Nephron progenitor cell (in vitro differentiated cells): ENCODE measurements at regions not wholly inside any gene's neighbourhood (a gene's known extent, or its start where the extent isn't known, plus 50 kb on each side); places are given as distances from the start of the nearest gene placed in this dataset.

Experiments
- DNase-seq: peaks from one replicate; pipeline ENCODE4 v3.0.0; 2021
- H3K27ac Mint-ChIP-seq: 2 replicates; pipeline ENCODE4 v1.8.0; 2021; ENCODE audit warnings: mild to moderate bottlenecking, moderate library complexity, mixed read lengths
- H3K27me3 Mint-ChIP-seq: 2 replicates; pipeline ENCODE4 v1.8.0; 2021; ENCODE audit warnings: mild to moderate bottlenecking, low read depth, mixed read lengths; ENCODE audit not compliant: poor library complexity
- H3K36me3 Mint-ChIP-seq: 2 replicates; pipeline ENCODE4 v1.8.0; 2021; ENCODE audit warnings: low read depth, mixed read lengths
- H3K4me1 Mint-ChIP-seq: 2 replicates; pipeline ENCODE4 v1.8.0; 2021; ENCODE audit warnings: mixed read lengths
- H3K4me3 Mint-ChIP-seq: 2 replicates; pipeline ENCODE4 v1.8.0; 2021; ENCODE audit warnings: mild to moderate bottlenecking, moderate library complexity, mixed read lengths
- H3K9me3 Mint-ChIP-seq: 2 replicates; pipeline ENCODE4 v1.8.0; 2021; ENCODE audit warnings: mild to moderate bottlenecking, moderate library complexity, mixed read lengths
- TF ChIP-seq, protein P1 (sequence below): fragments of 200-600 bp; sonication (generic); IDR thresholded peaks from 2 replicates; pipeline ENCODE4 v1.5.0; 2021; ENCODE audit warnings: antibody characterized with exemption

DNA sequence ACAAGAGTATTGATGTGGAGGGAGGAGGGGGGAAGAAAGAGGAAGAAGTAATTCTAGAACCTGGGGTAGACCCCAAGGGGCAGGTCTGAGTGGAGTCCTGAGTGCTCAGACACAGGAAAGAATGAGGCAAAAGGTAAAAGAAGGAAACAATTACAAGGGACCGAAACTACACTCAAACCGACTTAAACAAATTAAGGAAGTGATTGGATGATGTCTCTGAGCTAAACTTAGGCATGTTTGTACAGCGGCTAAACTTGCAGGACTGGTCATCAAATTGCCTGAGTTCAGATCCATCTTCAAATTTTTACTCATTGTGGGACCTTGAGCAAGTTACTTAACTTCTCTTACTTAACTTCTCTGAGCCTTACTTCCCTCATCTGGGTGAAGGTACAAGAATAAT is 86.3 kb upstream of the LRRC55 start:
- no peak overlapping the region for H3K4me3 Mint-ChIP-seq
- no peak overlapping the region for H3K27ac Mint-ChIP-seq
- H3K9me3 Mint-ChIP-seq: no peaks in the 10 kb centered on the region
- H3K4me1 Mint-ChIP-seq: no peaks in the 10 kb centered on the region
- H3K36me3 Mint-ChIP-seq: no peaks in the 10 kb centered on the region
- no peak for DNase-seq
- H3K27me3 Mint-ChIP-seq: peaks cover 3% of the 10 kb centered on the region
- TF ChIP-seq, protein P1, sequence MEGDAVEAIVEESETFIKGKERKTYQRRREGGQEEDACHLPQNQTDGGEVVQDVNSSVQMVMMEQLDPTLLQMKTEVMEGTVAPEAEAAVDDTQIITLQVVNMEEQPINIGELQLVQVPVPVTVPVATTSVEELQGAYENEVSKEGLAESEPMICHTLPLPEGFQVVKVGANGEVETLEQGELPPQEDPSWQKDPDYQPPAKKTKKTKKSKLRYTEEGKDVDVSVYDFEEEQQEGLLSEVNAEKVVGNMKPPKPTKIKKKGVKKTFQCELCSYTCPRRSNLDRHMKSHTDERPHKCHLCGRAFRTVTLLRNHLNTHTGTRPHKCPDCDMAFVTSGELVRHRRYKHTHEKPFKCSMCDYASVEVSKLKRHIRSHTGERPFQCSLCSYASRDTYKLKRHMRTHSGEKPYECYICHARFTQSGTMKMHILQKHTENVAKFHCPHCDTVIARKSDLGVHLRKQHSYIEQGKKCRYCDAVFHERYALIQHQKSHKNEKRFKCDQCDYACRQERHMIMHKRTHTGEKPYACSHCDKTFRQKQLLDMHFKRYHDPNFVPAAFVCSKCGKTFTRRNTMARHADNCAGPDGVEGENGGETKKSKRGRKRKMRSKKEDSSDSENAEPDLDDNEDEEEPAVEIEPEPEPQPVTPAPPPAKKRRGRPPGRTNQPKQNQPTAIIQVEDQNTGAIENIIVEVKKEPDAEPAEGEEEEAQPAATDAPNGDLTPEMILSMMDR: no peak

DNA sequence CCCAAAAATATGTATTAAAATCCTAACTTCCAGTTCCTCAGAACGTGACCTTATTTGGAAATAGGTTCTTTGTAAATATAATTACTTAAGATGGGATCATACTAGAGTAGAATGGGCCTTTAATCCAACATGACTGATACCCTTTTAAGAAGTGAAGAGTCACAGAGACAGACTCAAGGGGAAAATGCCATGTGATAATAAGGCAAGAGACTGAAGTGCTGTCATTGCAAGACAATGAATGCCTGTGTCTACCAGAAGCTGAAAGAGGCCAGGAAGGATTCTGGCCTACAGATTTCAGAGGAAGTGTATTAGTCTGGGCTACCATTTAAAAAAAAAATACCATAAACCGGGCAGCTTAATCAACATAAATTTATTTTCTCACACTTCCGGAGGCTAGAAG is 85.9 kb upstream of the LRRC55 start:
- TF ChIP-seq, protein P1: no peak
- no peak for DNase-seq
- Mint-ChIP-seq H3K4me3 (no peak overlapping the region), H3K36me3 (no peaks in the 10 kb centered on the region), H3K9me3 (no peaks in the 10 kb centered on the region), H3K27ac (no peak overlapping the region), H3K27me3 (peaks cover 3% of the 10 kb centered on the region), H3K4me1 (no peaks in the 10 kb centered on the region)

DNA sequence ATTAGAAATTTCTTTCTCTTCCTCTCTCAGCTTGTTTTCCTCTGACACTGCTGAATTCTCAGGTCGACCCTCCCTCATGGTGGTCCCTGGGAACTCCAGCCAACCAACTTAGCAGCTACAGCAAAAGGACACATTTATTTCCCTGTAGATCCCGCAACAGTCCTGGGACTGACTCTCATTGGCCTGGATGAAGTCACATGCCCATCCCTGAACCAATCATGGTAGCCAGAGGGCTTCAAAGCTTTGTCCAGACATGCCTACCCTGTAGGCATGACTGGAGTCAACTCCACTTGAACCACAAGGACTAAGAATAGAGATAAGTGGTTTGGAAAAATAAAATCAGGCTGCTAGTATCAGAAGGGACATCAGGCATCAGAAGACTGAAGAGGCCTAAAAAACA is 84.6 kb upstream of the LRRC55 start:
- no peaks in the 10 kb centered on the region for H3K9me3 Mint-ChIP-seq
- TF ChIP-seq, protein P1: no peak
- no peak overlapping the region for H3K4me3 Mint-ChIP-seq
- DNase-seq: no peak
- no peaks in the 10 kb centered on the region for H3K4me1 Mint-ChIP-seq
- H3K36me3 Mint-ChIP-seq: no peaks in the 10 kb centered on the region
- H3K27me3 Mint-ChIP-seq: peaks cover 5% of the 10 kb centered on the region
- no peak overlapping the region for H3K27ac Mint-ChIP-seq

DNA sequence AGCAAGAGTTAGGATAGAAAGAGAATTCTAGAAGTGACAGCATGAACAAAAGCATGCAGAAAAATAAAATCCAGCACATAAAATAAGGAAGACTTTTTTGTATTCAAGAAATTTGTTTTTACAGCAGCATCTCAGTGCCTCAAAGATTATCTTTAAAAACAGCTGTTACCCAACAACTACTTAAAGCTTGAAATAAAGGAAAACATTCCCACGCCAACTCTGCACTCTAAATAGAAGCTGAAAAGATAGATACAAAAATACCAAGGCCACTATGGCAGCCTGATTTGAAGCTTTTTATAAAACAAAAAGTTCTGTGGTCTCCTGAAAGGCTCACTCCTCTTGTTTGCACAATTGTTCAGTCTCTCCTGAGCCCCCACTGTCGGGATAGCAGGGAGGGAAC is 83.6 kb upstream of the LRRC55 start:
- Mint-ChIP-seq H3K4me3 (no peak overlapping the region), H3K36me3 (no peaks in the 10 kb centered on the region), H3K4me1 (no peaks in the 10 kb centered on the region), H3K27me3 (peaks cover 6% of the 10 kb centered on the region), H3K9me3 (no peaks in the 10 kb centered on the region), H3K27ac (no peak overlapping the region)
- no peak for DNase-seq
- TF ChIP-seq, protein P1: no peak

DNA sequence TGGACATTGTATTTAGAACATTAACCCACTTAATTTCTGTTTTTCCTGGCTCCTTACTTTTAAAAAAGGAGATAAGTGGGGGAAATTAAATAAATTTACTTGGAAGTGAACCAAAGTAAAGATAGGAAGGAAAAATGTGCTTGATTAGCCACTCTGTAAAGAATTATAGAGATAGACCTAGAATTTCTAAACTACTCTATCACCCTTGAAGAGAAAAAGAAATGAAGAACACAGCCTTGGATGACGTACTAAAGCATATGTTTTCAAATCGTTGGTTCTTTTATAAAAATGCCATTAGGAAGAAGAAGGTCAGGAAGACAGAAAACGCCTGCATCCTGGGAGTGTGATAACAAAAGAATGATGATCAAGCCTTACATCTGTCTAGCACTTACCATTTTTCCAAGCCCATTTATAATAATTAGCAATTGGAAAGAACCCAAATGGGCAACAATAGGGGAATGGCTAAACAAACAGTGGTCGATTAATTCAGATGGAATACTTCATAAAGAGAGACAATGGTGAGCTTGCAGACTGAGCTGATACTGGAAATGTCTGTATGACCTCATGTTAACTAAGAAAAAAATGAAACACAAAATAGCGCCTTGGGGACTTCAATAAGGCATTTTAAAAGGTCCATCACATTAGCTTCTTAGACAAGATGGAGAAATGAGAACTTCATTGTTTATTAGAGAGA is 81.0 kb upstream of the LRRC55 start:
- H3K4me1 Mint-ChIP-seq: no peaks in the 10 kb centered on the region
- H3K36me3 Mint-ChIP-seq: no peaks in the 10 kb centered on the region
- peaks cover under 1% of the 10 kb centered on the region for H3K9me3 Mint-ChIP-seq
- no peak overlapping the region for H3K27ac Mint-ChIP-seq
- H3K27me3 Mint-ChIP-seq: peaks cover 7% of the 10 kb centered on the region
- no peak for DNase-seq
- TF ChIP-seq, protein P1: no peak
- no peak overlapping the region for H3K4me3 Mint-ChIP-seq

DNA sequence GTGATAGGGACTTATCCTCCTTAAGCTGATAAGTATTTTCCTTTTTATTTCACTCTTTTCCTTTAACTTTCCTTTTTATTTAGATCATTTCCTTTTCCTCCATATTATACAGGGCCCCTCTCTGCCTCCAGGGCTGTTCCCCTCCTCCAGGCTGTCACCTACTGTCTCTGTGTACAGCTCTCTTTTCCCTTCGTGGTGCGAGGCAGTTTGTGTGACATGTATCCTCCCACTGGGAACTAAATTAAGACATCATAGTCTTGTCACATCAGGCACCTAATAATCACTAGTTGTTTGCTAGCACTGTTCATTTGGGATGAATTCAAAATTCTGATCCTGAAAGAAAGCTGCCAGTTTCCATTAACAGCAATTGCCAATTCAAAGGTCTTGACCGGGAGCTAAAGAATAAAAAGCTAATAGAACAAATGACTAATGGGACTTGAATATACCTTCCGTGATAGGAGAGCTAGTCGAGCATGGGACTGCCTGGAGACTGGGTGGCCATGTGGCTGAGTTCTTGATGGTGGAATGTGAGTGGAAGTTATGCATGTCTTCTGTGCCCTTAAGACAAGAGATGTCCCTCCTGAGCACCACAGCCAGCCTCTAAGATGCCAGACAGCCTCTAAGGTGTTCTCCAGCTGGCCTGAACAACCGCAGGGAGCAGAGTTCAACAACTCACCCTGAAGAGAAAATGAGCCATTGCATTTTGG is 77.7 kb upstream of the LRRC55 start:
- H3K27me3 Mint-ChIP-seq: peaks cover 9% of the 10 kb centered on the region
- H3K4me3 Mint-ChIP-seq: no peak overlapping the region
- no peaks in the 10 kb centered on the region for H3K36me3 Mint-ChIP-seq
- no peak for DNase-seq
- H3K9me3 Mint-ChIP-seq: peaks cover 19% of the 10 kb centered on the region
- H3K27ac Mint-ChIP-seq: no peak overlapping the region
- no peaks in the 10 kb centered on the region for H3K4me1 Mint-ChIP-seq
- TF ChIP-seq, protein P1: no peak
